Esophagus squamous epithelium (tissue), 5 donors: ENCODE measurements at regions not wholly inside any gene's neighbourhood (a gene's known extent, or its start where the extent isn't known, plus 50 kb on each side); places are given as distances from the start of the nearest gene placed in this dataset.

Experiments used
- DNase-seq: peaks from one replicate; lab custom pipeline; 2025; lab: John Stamatoyannopoulos, UW
- H3K27ac ChIP-seq, 4 donors: fragments of 200-600 bp; sonication (generic); one replicate each; pipeline ENCODE4 v1.5.1; 2016 to 2019; ENCODE audit warnings: mild to moderate bottlenecking in 1 of 4
- H3K27me3 ChIP-seq, 4 donors: fragments of 200-600 bp; sonication (generic); 1 replicate in 3 of 4; 2 replicates in 1 of 4; pipeline versions ENCODE4 v1.5.1 to v1.6.0; 2017 to 2021; ENCODE audit warnings: antibody characterized with exemption in 1 of 4
- H3K36me3 ChIP-seq, 3 donors: fragments of 200-600 bp; sonication (generic); one replicate each; pipeline ENCODE4 v1.5.1; 2016 to 2019
- H3K4me1 ChIP-seq, 3 donors: fragments of 200-600 bp; sonication (generic); one replicate each; pipeline ENCODE4 v1.5.1; 2017 to 2019
- H3K4me3 ChIP-seq, 4 donors: fragments of 200-600 bp; sonication (generic); 1 replicate in 3 of 4; 2 replicates in 1 of 4; pipeline ENCODE4 v1.5.1; 2016 to 2019; ENCODE audit warnings: mild to moderate bottlenecking in 2 of 4, moderate library complexity in 1 of 4
- H3K9me3 ChIP-seq, 3 donors: fragments of 200-600 bp; sonication (generic); one replicate each; pipeline ENCODE4 v1.5.1; 2016 to 2019
- CTCF ChIP-seq, 6 experiments: fragments of 450-650 bp in 4 of 6; fragments of 200-600 bp in 2 of 6; sonication (generic) in 2 of 6; IDR thresholded peaks; one replicate each; pipeline ENCODE4 v1.5.1; 2016 to 2019; ENCODE audit warnings: antibody characterized with exemption in 6 of 6, mild to moderate bottlenecking in 4 of 6, moderate library complexity in 4 of 6
- POLR2A ChIP-seq, 4 donors: fragments of 450-650 bp; IDR thresholded peaks; one replicate each; pipeline ENCODE4 v1.6.1; 2017; ENCODE audit warnings: antibody characterized with exemption in 4 of 4, mild to moderate bottlenecking in 4 of 4, moderate library complexity in 3 of 4
- WGBS, 2 donors: methylation state at CpG; one replicate each; pipeline ENCODE4 v1.1.5; 2018; 5-methylcytosine and 5-hydroxymethylcytosine counted together
- intact Hi-C: fragments of 100-400 bp; cut with DNase I; formaldehyde crosslinking; loops from one replicate; pipeline ENCODE4 v1.15.0; 2022
- donor health status: DM: yes; HTN: yes; CAD: no.

- WGBS, 2 donors: 55 to 68% methylated on average over 3 to 5 of the region's 5 CpGs
- DNase-seq: no peak
- intact Hi-C loops: no loop called here
- no peak overlapping the region for H3K27ac ChIP-seq
- no peak overlapping the region for H3K4me3 ChIP-seq
- H3K36me3 ChIP-seq: no peaks in the 10 kb centered on the region
- H3K9me3 ChIP-seq: no peaks in the 10 kb centered on the region
- H3K4me1 ChIP-seq: no peaks in the 10 kb centered on the region
- H3K27me3 ChIP-seq: no peaks in the 10 kb centered on the region
- TF ChIP-seq CTCF (IDR thresholded peaks at IDR 0.05) (no peak), POLR2A (IDR thresholded peaks at IDR 0.05) (no peak)
Measured at GRCh38 chr3:182544542-182544941, 248.8 kb upstream of the ATP11B start.

- DNase-seq: no peak
- peaks cover 0 to 13% (median 0%) of the 10 kb centered on the region in 3 donors for H3K4me1 ChIP-seq
- peaks cover 0 to 12% (median 7%) of the 10 kb centered on the region in 3 donors for H3K9me3 ChIP-seq
- H3K36me3 ChIP-seq: no peaks in the 10 kb centered on the region
- H3K27ac ChIP-seq: no peak overlapping the region
- no peak overlapping the region for H3K4me3 ChIP-seq
- WGBS, 2 donors: 51 to 94% methylated on average over 2 of the region's 2 CpGs
- no peak for TF ChIP-seq CTCF (IDR thresholded peaks at IDR 0.05)
- TF ChIP-seq POLR2A (IDR thresholded peaks at IDR 0.05): no peak
- intact Hi-C loops: no loop called here
- no peaks in the 10 kb centered on the region for H3K27me3 ChIP-seq
Measured at GRCh38 chr3:182562274-182562673, 231.0 kb upstream of the ATP11B start.

GRCh38 chr3:182565916-182566796, 227.1 kb upstream of the ATP11B start:
- Histone ChIP-seq H3K36me3 (no peaks in the 10 kb centered on the region), H3K27me3 (no peaks in the 10 kb centered on the region), H3K9me3 (no peaks in the 10 kb centered on the region), H3K4me1 (peaks cover 0 to 31% (median 6%) of the 10 kb centered on the region in 3 donors), H3K4me3 (no peak overlapping the region), H3K27ac (no peak overlapping the region)
- WGBS, 2 donors: 66% methylated on average over 6 of the region's 6 CpGs
- TF ChIP-seq POLR2A (IDR thresholded peaks at IDR 0.05): no peak
- TF ChIP-seq CTCF (IDR thresholded peaks at IDR 0.05): no peak
- intact Hi-C loops: no loop called here
- no peak for DNase-seq

GRCh38 chr3:182567700-182568099, 225.6 kb upstream of the ATP11B start:
- no peak for DNase-seq
- TF ChIP-seq POLR2A (IDR thresholded peaks at IDR 0.05): no peak
- TF ChIP-seq CTCF (IDR thresholded peaks at IDR 0.05): no peak

GRCh38 chr3:182568261-182568660, 225.0 kb upstream of the ATP11B start:
- TF ChIP-seq POLR2A (IDR thresholded peaks at IDR 0.05) (no peak), CTCF (IDR thresholded peaks at IDR 0.05) (no peak)
- DNase-seq: no peak
- peaks cover 0 to 31% (median 6%) of the 10 kb centered on the region in 3 donors for H3K4me1 ChIP-seq
- intact Hi-C loops: no loop called here
- no peaks in the 10 kb centered on the region for H3K27me3 ChIP-seq
- no peak overlapping the region for H3K27ac ChIP-seq
- 18 to 37% methylated on average over 3 of the region's 3 CpGs for WGBS, 2 donors
- H3K4me3 ChIP-seq: no peak overlapping the region
- H3K36me3 ChIP-seq: no peaks in the 10 kb centered on the region
- no peaks in the 10 kb centered on the region for H3K9me3 ChIP-seq

More at GRCh38 chr3:182567700-182568099, 225.6 kb upstream of the ATP11B start:
- Histone ChIP-seq H3K4me3 (no peak overlapping the region), H3K4me1 (peaks cover 0 to 31% (median 6%) of the 10 kb centered on the region in 3 donors), H3K9me3 (no peaks in the 10 kb centered on the region), H3K27me3 (no peaks in the 10 kb centered on the region), H3K36me3 (no peaks in the 10 kb centered on the region), H3K27ac (no peak overlapping the region)
- 27 to 50% methylated on average over 1 of the region's 1 CpG for WGBS, 2 donors
- intact Hi-C loops: no loop called here
